GM23338 (cell line): ENCODE measurements at regions not wholly inside any gene's neighbourhood (a gene's known extent, or its start where the extent isn't known, plus 50 kb on each side); places are given as distances from the start of the nearest gene placed in this dataset.

Experiments used
- ATAC-seq: fragments of 200-7000 bp; cut with Tn5 transposase; 3 replicates; pipeline ENCODE4 v1.9.1; 2020
- DNase-seq: peaks from one replicate; pipeline ENCODE4 v3.0.0-alpha.2; 2015; ENCODE audit warnings: low spot score
- H2AFZ ChIP-seq: fragments of 200-600 bp; sonication (generic); 2 replicates; pipeline ENCODE4 v1.8.0; 2016; ENCODE audit warnings: antibody characterized with exemption, mild to moderate bottlenecking, moderate library complexity
- H3F3A ChIP-seq: fragments of 200-600 bp; sonication (generic); replicated peaks from 2 replicates; pipeline ENCODE4 v1.8.0; 2017; ENCODE audit warnings: antibody characterized with exemption, mixed run types, low read depth
- H3K27ac ChIP-seq: fragments of 200-600 bp; sonication (generic); 2 replicates; pipeline ENCODE4 v1.6.1; 2016; ENCODE audit warnings: low read depth
- H3K27me3 ChIP-seq: fragments of 200-600 bp; sonication (generic); 2 replicates; pipeline ENCODE4 v1.8.0; 2016; ENCODE audit warnings: mild to moderate bottlenecking, mixed run types, moderate library complexity; ENCODE audit not compliant: insufficient read depth
- H3K36me3 ChIP-seq: fragments of 200-600 bp; sonication (generic); 2 replicates; pipeline ENCODE4 v1.8.0; 2016; ENCODE audit warnings: mild to moderate bottlenecking; ENCODE audit not compliant: insufficient read depth
- H3K4me1 ChIP-seq: fragments of 200-600 bp; sonication (generic); 2 replicates; pipeline ENCODE4 v1.8.0; 2016; ENCODE audit warnings: mild to moderate bottlenecking, moderate library complexity; ENCODE audit not compliant: insufficient read depth
- H3K4me2 ChIP-seq: fragments of 200-600 bp; sonication (generic); 2 replicates; pipeline ENCODE4 v1.7.1; 2017; ENCODE audit warnings: mixed run types
- H3K4me3 ChIP-seq: fragments of 200-600 bp; sonication (generic); 2 replicates; pipeline ENCODE4 v1.6.1; 2016; ENCODE audit warnings: mixed run types
- H3K79me2 ChIP-seq: fragments of 200-600 bp; sonication (generic); replicated peaks from 2 replicates; pipeline ENCODE4 v1.8.0; 2017; ENCODE audit warnings: mild to moderate bottlenecking; ENCODE audit not compliant: insufficient read depth
- H3K9me2 ChIP-seq: fragments of 200-600 bp; sonication (generic); 2 replicates; pipeline ENCODE4 v1.8.0; 2017; ENCODE audit not compliant: insufficient read depth
- H4K20me1 ChIP-seq: fragments of 200-600 bp; sonication (generic); replicated peaks from 2 replicates; pipeline ENCODE4 v1.8.0; 2017; ENCODE audit warnings: mild to moderate bottlenecking; ENCODE audit not compliant: insufficient read depth
- H3K27ac Mint-ChIP-seq: 2 replicates; pipeline ENCODE4 v1.8.0; 2020; ENCODE audit warnings: inconsistent platforms, mild to moderate bottlenecking, moderate library complexity, mixed read lengths
- H3K27me3 Mint-ChIP-seq: 3 replicates; pipeline ENCODE4 v1.8.0; 2022; ENCODE audit warnings: low read depth, mild to moderate bottlenecking, moderate library complexity, mixed read lengths, inconsistent platforms; ENCODE audit not compliant: insufficient read depth, poor library complexity
- H3K36me3 Mint-ChIP-seq: 3 replicates; pipeline ENCODE4 v1.8.0; 2021; ENCODE audit warnings: low read depth, mild to moderate bottlenecking, inconsistent platforms, moderate library complexity, mixed read lengths
- H3K4me1 Mint-ChIP-seq: 3 replicates; pipeline ENCODE4 v1.8.0; 2020; ENCODE audit warnings: mild to moderate bottlenecking, inconsistent platforms, mixed read lengths
- H3K4me3 Mint-ChIP-seq: 3 replicates; pipeline ENCODE4 v1.8.0; 2021; ENCODE audit warnings: moderate library complexity, mild to moderate bottlenecking, inconsistent platforms, mixed read lengths
- H3K9me3 Mint-ChIP-seq: 3 replicates; pipeline ENCODE4 v1.8.0; 2020; ENCODE audit warnings: moderate library complexity, mild to moderate bottlenecking, inconsistent platforms, mixed read lengths
- CREB1 ChIP-seq: fragments of 250-450 bp; sonication (Bioruptor Pico); IDR thresholded peaks from 2 replicates; pipeline ENCODE4 v1.5.0; 2020; ENCODE audit warnings: low read depth, mild to moderate bottlenecking, moderate library complexity
- CTCF ChIP-seq, 2 experiments: fragments of 200-600 bp in 1 of 2; sonication (generic) in 1 of 2; conservative IDR thresholded peaks; 2 replicates each; pipeline versions ENCODE4 v1.5.1 to v1.6.1; 2016 to 2017; ENCODE audit warnings: antibody characterized with exemption in 2 of 2, low read depth in 2 of 2, mild to moderate bottlenecking in 2 of 2, moderate library complexity in 1 of 2
- EZH2 ChIP-seq: fragments of 200-600 bp; sonication (generic); IDR thresholded peaks from one replicate; pipeline ENCODE4 v1.8.0; 2017; ENCODE audit warnings: antibody characterized with exemption, mild to moderate bottlenecking, low read depth; ENCODE audit not compliant: unreplicated experiment
- EZH2phosphoT487 ChIP-seq: fragments of 200-600 bp; sonication (generic); IDR thresholded peaks from one replicate; pipeline ENCODE4 v1.8.1; 2018; ENCODE audit warnings: antibody characterized with exemption; ENCODE audit not compliant: unreplicated experiment
- JUNB ChIP-seq: IDR thresholded peaks from one replicate; pipeline ENCODE4 v1.6.1; 2016; ENCODE audit warnings: antibody characterized with exemption; ENCODE audit not compliant: unreplicated experiment
- NANOG ChIP-seq: IDR thresholded peaks from 2 replicates; pipeline ENCODE4 v1.6.1; 2016; ENCODE audit warnings: antibody characterized with exemption, borderline replicate concordance
- STAT1 ChIP-seq: IDR thresholded peaks from one replicate; pipeline ENCODE4 v1.6.1; 2016; ENCODE audit warnings: antibody characterized with exemption; ENCODE audit not compliant: unreplicated experiment
- ZNF114 ChIP-seq: fragments of 250-450 bp; sonication (Bioruptor Pico); IDR thresholded peaks from 2 replicates; pipeline ENCODE4 v1.5.0; 2020; ENCODE audit warnings: mild to moderate bottlenecking, moderate library complexity
- ZNF331 ChIP-seq: fragments of 250-450 bp; sonication (Bioruptor Pico); IDR thresholded peaks from 2 replicates; pipeline ENCODE4 v1.5.0; 2020; ENCODE audit warnings: low read depth, mild to moderate bottlenecking, moderate library complexity
- ZNF462 ChIP-seq: fragments of 250-450 bp; sonication (Bioruptor Pico); IDR thresholded peaks from 2 replicates; pipeline ENCODE4 v1.5.0; 2020; ENCODE audit warnings: mild to moderate bottlenecking, moderate library complexity

GRCh38 chr9:109576762-109577161 is 78.7 kb upstream of the PTPN3 start (continued):
- TF ChIP-seq EZH2: no peak
- TF ChIP-seq CREB1 (CRISPR knock-in tag): no peak
- TF ChIP-seq ZNF114: no peak
- no peak for TF ChIP-seq NANOG
- TF ChIP-seq STAT1: no peak
- no peak for TF ChIP-seq ZNF331 (CRISPR knock-in tag)
- no peak for TF ChIP-seq CTCF (conservative IDR thresholded peaks at IDR 0.05; ENCODE audit: low read depth in 2 of 2)

GRCh38 chr9:109579191-109579948 is 81.3 kb upstream of the PTPN3 start:
- H3K27ac Mint-ChIP-seq: no peak overlapping the region
- TF ChIP-seq STAT1: no peak
- TF ChIP-seq ZNF462 (CRISPR knock-in tag): no peak
- TF ChIP-seq JUNB: no peak
- TF ChIP-seq CTCF (conservative IDR thresholded peaks at IDR 0.05; ENCODE audit: low read depth in 2 of 2): no peak
- no peak for TF ChIP-seq ZNF114
- TF ChIP-seq EZH2phosphoT487: no peak
- TF ChIP-seq EZH2: no peak

More at GRCh38 chr9:109579191-109579948, 81.3 kb upstream of the PTPN3 start:
- H2AFZ ChIP-seq: no peak overlapping the region
- H3K4me1 ChIP-seq: no peaks in the 10 kb centered on the region
- no peak overlapping the region for H3K4me3 Mint-ChIP-seq
- H4K20me1 ChIP-seq: no peaks in the 10 kb centered on the region
- no peaks in the 10 kb centered on the region for H3K27me3 ChIP-seq
- no peaks in the 10 kb centered on the region for H3K79me2 ChIP-seq
- DNase-seq (no peak), ATAC-seq (no peak)
- H3K36me3 ChIP-seq: no peaks in the 10 kb centered on the region
- peaks cover 7% of the 10 kb centered on the region for H3K27me3 Mint-ChIP-seq
- H3K4me2 ChIP-seq: no peak overlapping the region
- H3K4me3 ChIP-seq: no peak overlapping the region
- H3K4me1 Mint-ChIP-seq: no peaks in the 10 kb centered on the region
- H3F3A ChIP-seq: no peaks in the 10 kb centered on the region
- H3K9me2 ChIP-seq: no peaks in the 10 kb centered on the region
- peaks cover 3% of the 10 kb centered on the region; the same call in 2 of the 3 replicates for H3K9me3 Mint-ChIP-seq
- H3K27ac ChIP-seq: no peak overlapping the region
- no peaks in the 10 kb centered on the region for H3K36me3 Mint-ChIP-seq
